Activated CD8-positive, alpha-beta T cell treated with anti-CD3 and anti-CD28 coated beads for 36 hours (primary cell): ENCODE measurements at regions not wholly inside any gene's neighbourhood (a gene's known extent, or its start where the extent isn't known, plus 50 kb on each side); places are given as distances from the start of the nearest gene placed in this dataset.

Experiments
- ATAC-seq: fragments of 200-7000 bp; cut with Tn5 transposase; one replicate; pipeline ENCODE4 v1.10.0; 2021; ENCODE audit warnings: mild to moderate bottlenecking, moderate library complexity
- CTCF ChIA-PET: fragments of 350-600 bp; sonication (Branson Sonifier 250); formaldehyde crosslinking; loops from one replicate; lab custom pipeline; 2021; ENCODE audit warnings: antibody characterized with exemption; lab: Charles Lee
- POLR2A ChIA-PET: fragments of 350-600 bp; sonication (Branson Sonifier 250); formaldehyde crosslinking; loops from one replicate; lab custom pipeline; 2021; ENCODE audit warnings: antibody characterized with exemption; lab: Charles Lee
- DNase-seq: peaks from one replicate; pipeline ENCODE4 v3.0.0-alpha.2; 2020
- H3K27ac Mint-ChIP-seq: one replicate; pipeline ENCODE4 v1.8.0; 2021; ENCODE audit warnings: mild to moderate bottlenecking, mixed read lengths
- H3K27me3 Mint-ChIP-seq: one replicate; pipeline ENCODE4 v1.8.0; 2021; ENCODE audit warnings: mixed read lengths
- H3K36me3 Mint-ChIP-seq: one replicate; pipeline ENCODE4 v1.8.0; 2021; ENCODE audit warnings: low read depth, mixed read lengths
- H3K4me1 Mint-ChIP-seq: one replicate; pipeline ENCODE4 v1.8.0; 2021; ENCODE audit warnings: low read depth, mixed read lengths
- H3K4me3 Mint-ChIP-seq: one replicate; pipeline ENCODE4 v1.8.0; 2021; ENCODE audit warnings: mild to moderate bottlenecking, moderate library complexity, mixed read lengths
- H3K9me3 Mint-ChIP-seq: one replicate; pipeline ENCODE4 v1.8.0; 2021; ENCODE audit warnings: mixed read lengths
- intact Hi-C: fragments of 100-400 bp; cut with micrococcal nuclease; formaldehyde crosslinking; loops from one replicate; pipeline ENCODE4 v1.10.0; 2022
- TF ChIP-seq, protein P1 (sequence below): fragments of 200-600 bp; IDR thresholded peaks from one replicate; pipeline ENCODE4 v1.8.0; 2022; ENCODE audit warnings: antibody characterized with exemption, mild to moderate bottlenecking

DNA sequence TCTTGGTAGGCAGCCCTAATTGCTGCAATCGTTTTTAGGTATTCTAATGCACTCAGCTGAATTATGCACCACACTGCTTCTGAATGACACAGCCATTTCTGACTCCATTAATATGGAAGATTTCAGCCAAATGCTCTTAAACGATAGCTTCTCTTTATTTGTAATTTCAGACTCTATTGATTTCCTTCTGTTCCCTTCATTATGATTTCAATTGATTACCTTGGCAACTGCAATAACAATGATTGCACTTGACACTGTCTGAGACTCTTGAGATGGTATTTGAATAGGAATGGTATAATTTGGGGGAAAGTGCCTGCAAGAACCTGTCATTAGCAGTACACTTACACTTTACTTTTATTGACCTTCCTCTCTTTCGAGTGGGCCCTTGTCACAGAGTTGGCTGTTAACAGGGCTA lies 296.1 kb upstream of the DMAC1 start:
- ChIA-PET CTCF (no interaction called here), POLR2A (no interaction called here)
- Mint-ChIP-seq H3K9me3 (peaks cover 5% of the 10 kb centered on the region), H3K36me3 (no peaks in the 10 kb centered on the region), H3K27me3 (no peaks in the 10 kb centered on the region), H3K27ac (no peak overlapping the region), H3K4me1 (no peaks in the 10 kb centered on the region), H3K4me3 (no peak overlapping the region)
- DNase-seq (no peak), ATAC-seq (no peak)
- TF ChIP-seq, protein P1, sequence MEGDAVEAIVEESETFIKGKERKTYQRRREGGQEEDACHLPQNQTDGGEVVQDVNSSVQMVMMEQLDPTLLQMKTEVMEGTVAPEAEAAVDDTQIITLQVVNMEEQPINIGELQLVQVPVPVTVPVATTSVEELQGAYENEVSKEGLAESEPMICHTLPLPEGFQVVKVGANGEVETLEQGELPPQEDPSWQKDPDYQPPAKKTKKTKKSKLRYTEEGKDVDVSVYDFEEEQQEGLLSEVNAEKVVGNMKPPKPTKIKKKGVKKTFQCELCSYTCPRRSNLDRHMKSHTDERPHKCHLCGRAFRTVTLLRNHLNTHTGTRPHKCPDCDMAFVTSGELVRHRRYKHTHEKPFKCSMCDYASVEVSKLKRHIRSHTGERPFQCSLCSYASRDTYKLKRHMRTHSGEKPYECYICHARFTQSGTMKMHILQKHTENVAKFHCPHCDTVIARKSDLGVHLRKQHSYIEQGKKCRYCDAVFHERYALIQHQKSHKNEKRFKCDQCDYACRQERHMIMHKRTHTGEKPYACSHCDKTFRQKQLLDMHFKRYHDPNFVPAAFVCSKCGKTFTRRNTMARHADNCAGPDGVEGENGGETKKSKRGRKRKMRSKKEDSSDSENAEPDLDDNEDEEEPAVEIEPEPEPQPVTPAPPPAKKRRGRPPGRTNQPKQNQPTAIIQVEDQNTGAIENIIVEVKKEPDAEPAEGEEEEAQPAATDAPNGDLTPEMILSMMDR = no peak
- intact Hi-C loops = loop anchor here (10.0 kb wide), 1 partner anchor 71 kb away; no protein-coding TSS in a partner anchor

DNA sequence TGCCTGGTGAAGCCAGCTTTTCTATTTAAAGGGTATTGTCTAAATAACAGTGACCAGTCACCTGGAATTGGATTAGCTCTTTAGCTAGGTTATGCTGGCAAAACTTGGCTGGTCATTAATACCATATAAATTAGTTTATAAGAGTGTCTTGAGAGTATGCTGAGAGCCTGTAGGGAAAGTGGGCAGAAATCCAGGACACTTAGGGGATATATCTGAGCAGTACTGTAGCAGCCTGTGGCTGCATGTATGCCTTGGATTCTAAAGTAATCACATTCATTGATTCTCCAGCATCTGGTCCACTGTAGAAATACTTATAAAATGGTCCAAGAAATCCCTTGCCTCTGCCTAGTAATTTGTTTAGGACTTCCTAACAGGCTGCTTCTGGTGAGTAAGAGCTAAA lies 288.9 kb upstream of the DMAC1 start:
- intact Hi-C loops = no loop called here
- ChIA-PET CTCF (no interaction called here), POLR2A (no interaction called here)
- DNase-seq (no peak), ATAC-seq (no peak)
- no peak overlapping the region for H3K4me3 Mint-ChIP-seq
- H3K9me3 Mint-ChIP-seq = no peaks in the 10 kb centered on the region
- TF ChIP-seq, protein P1 = no peak
- no peak overlapping the region for H3K27ac Mint-ChIP-seq
- H3K27me3 Mint-ChIP-seq = no peaks in the 10 kb centered on the region
- no peaks in the 10 kb centered on the region for H3K36me3 Mint-ChIP-seq
- no peaks in the 10 kb centered on the region for H3K4me1 Mint-ChIP-seq

DNA sequence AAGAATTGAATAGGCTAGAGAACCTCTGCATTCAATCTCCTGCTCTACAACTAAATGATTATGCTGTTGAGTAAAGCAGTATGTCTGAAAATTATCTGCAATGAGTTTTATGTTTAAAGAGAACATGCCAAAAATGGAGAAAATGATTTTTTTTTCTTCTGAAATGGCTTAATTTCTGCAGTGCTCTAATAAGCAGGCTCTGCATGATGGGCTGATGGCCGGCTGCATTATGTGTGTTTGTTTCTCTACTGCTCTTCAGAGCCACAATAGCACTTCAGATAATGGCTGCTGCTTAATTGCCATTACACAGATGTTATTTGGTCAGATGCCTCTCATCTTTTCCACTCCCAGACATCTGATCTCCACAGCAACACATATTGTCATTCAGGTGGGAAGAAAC lies 286.4 kb upstream of the DMAC1 start:
- Mint-ChIP-seq H3K4me1 (no peaks in the 10 kb centered on the region), H3K27ac (no peak overlapping the region), H3K4me3 (no peak overlapping the region), H3K9me3 (no peaks in the 10 kb centered on the region), H3K36me3 (no peaks in the 10 kb centered on the region), H3K27me3 (no peaks in the 10 kb centered on the region)
- ChIA-PET POLR2A (no interaction called here), CTCF (no interaction called here)
- ATAC-seq = no peak
- no peak for DNase-seq
- intact Hi-C loops = no loop called here
- TF ChIP-seq, protein P1 = no peak

DNA sequence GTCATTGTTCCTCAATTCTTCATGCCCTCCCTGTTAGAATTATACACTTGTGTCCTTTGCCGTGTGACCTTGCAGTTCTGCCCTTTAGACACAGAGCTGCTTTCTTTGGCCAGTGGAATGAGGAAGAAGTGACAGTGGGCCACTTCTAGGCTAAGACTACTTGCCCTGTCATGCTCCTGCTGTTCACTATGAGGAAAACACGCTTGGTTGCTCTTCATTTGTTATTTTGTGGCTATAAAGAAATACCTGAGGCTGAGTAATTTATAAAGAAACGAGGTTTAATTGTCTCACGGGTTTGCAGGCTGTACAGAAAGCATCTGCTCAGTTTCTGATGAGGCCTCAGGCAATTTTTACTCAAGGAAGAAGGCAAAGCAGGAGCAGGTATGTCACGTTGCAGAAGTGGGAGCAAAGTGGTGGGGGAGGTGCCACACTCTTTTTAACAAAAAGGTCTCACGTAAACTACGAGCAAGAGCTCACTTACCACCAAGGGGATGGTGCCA lies 279.1 kb upstream of the DMAC1 start:
- Mint-ChIP-seq H3K4me1 (no peaks in the 10 kb centered on the region), H3K27ac (no peak overlapping the region), H3K9me3 (no peaks in the 10 kb centered on the region), H3K4me3 (no peak overlapping the region), H3K36me3 (no peaks in the 10 kb centered on the region), H3K27me3 (peaks cover 1% of the 10 kb centered on the region)
- ChIA-PET CTCF (no interaction called here), POLR2A (no interaction called here)
- TF ChIP-seq, protein P1 = no peak
- DNase-seq = no peak
- intact Hi-C loops = no loop called here
- no peak for ATAC-seq

DNA sequence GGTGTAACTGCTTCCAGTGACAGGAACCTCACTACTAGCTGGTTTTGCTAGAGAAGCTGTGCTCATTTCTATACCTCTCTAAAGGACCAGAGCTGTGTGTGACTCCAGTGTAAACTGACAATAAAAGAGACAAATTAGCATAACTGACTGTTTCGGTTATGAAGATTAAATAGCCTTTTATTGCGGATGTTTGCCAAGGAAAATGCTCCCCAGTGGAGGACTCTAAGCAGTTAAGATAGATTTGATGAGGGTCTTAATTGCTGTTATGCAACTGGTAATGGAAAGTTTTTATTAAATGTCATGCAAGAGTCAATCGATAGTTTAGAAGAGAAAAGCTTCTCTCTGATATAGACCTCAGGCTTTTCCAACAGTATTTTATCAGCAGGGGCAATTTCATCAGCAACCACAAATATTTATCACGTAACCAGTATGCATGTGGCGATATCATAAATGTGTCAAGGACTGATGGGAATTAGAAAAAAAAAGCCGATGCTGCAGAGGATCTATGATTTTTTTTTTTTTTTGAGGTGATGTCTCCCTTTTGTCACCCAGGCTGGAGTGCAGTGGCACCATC lies 275.2 kb upstream of the DMAC1 start:
- TF ChIP-seq, protein P1 = no peak
- CTCF ChIA-PET = no interaction called here
- H3K4me1 Mint-ChIP-seq = no peaks in the 10 kb centered on the region
- H3K36me3 Mint-ChIP-seq = no peaks in the 10 kb centered on the region
- no peak for DNase-seq
- H3K4me3 Mint-ChIP-seq = no peak overlapping the region
- peaks cover 1% of the 10 kb centered on the region for H3K27me3 Mint-ChIP-seq
- no peaks in the 10 kb centered on the region for H3K9me3 Mint-ChIP-seq
- intact Hi-C loops = no loop called here
- H3K27ac Mint-ChIP-seq = no peak overlapping the region
- no peak for ATAC-seq
- POLR2A ChIA-PET = no interaction called here
